ENCODE measurements at regions not wholly inside any gene's neighbourhood (a gene's known extent, or its start where the extent isn't known, plus 50 kb on each side); places are given as distances from the start of the nearest gene placed in this dataset.
"Not testable (repeated sequence)": the region's sequence is repeated elsewhere in the genome, so short reads cannot be mapped to it uniquely, and the experiment has no call there.

GRCh38 chr5:38673671-38674071 lies 117.2 kb upstream of the LIFR start:
- no peak for DNase-seq (ENCODE audit: low read depth, low spot score)
- TF ChIP-seq CTCF (IDR thresholded peaks at IDR 0.05; ENCODE audit: low read depth, low read length), result no peak
- no peak overlapping the region for H3K4me3 ChIP-seq (ENCODE audit: low read depth, low read length)
- in situ Hi-C loops (cut with HindIII; ENCODE audit: low sequenced_read_pairs), result no loop called here

- in situ Hi-C loops (cut with HindIII; ENCODE audit: low sequenced_read_pairs), result no loop called here
- DNase-seq (ENCODE audit: low read depth, low spot score), result no peak
- no peak overlapping the region for H3K4me3 ChIP-seq (ENCODE audit: low read depth, low read length)
- no peak for TF ChIP-seq CTCF (IDR thresholded peaks at IDR 0.05; ENCODE audit: low read depth, low read length)
Observed at GRCh38 chr5:38675443-38675842, 119.0 kb upstream of the LIFR start.

GRCh38 chr5:38677636-38678035 lies 121.2 kb upstream of the LIFR start:
- H3K4me3 ChIP-seq (ENCODE audit: low read depth, low read length), result no peak overlapping the region
- DNase-seq (ENCODE audit: low read depth, low spot score), result no peak
- in situ Hi-C loops (cut with HindIII; ENCODE audit: low sequenced_read_pairs), result no loop called here
- no peak for TF ChIP-seq CTCF (IDR thresholded peaks at IDR 0.05; ENCODE audit: low read depth, low read length)

GRCh38 chr5:38678076-38678475 lies 121.6 kb upstream of the LIFR start:
- in situ Hi-C loops (cut with HindIII; ENCODE audit: low sequenced_read_pairs), result no loop called here
- H3K4me3 ChIP-seq (ENCODE audit: low read depth, low read length), result no peak overlapping the region
- TF ChIP-seq CTCF (IDR thresholded peaks at IDR 0.05; ENCODE audit: low read depth, low read length), result no peak
- DNase-seq (ENCODE audit: low read depth, low spot score), result no peak

- DNase-seq (ENCODE audit: low read depth, low spot score); in situ Hi-C loops (cut with HindIII; ENCODE audit: low sequenced_read_pairs): not testable (repeated sequence)
Observed at GRCh38 chr5:38678697-38679096, 122.3 kb upstream of the LIFR start.

GRCh38 chr5:38680094-38680825 lies 123.8 kb upstream of the LIFR start:
- DNase-seq (ENCODE audit: low read depth, low spot score), result no peak
- TF ChIP-seq CTCF (IDR thresholded peaks at IDR 0.05; ENCODE audit: low read depth, low read length), result no peak
- in situ Hi-C loops (cut with HindIII; ENCODE audit: low sequenced_read_pairs), result no loop called here
- no peak overlapping the region for H3K4me3 ChIP-seq (ENCODE audit: low read depth, low read length)

More at GRCh38 chr5:38678697-38679096, 122.3 kb upstream of the LIFR start:
- not testable (repeated sequence) for H3K4me3 ChIP-seq (ENCODE audit: low read depth, low read length)

GRCh38 chr5:38681029-38681706 lies 124.7 kb upstream of the LIFR start:
- in situ Hi-C loops (cut with HindIII; ENCODE audit: low sequenced_read_pairs), result no loop called here
- H3K4me3 ChIP-seq (ENCODE audit: low read depth, low read length), result no peak overlapping the region

More at GRCh38 chr5:38681029-38681706, 124.7 kb upstream of the LIFR start:
- no peak for TF ChIP-seq CTCF (IDR thresholded peaks at IDR 0.05; ENCODE audit: low read depth, low read length)
- DNase-seq (ENCODE audit: low read depth, low spot score), result no peak
